ENCODE measurements at regions not wholly inside any gene's neighbourhood (a gene's known extent, or its start where the extent isn't known, plus 50 kb on each side); places are given as distances from the start of the nearest gene placed in this dataset.

GRCh38 chr12:126496201-126496600, 1431.0 kb downstream of the AACS start:
- no peak for DNase-seq (ENCODE audit: low read depth, low spot score)

GRCh38 chr12:126506426-126507182, 1441.4 kb downstream of the AACS start:
- DNase-seq (ENCODE audit: low read depth, low spot score) = no peak

GRCh38 chr12:126507231-126507630, 1442.0 kb downstream of the AACS start:
- no peak for DNase-seq (ENCODE audit: low read depth, low spot score)

GRCh38 chr12:126509572-126509971, 1444.3 kb downstream of the AACS start:
- DNase-seq (ENCODE audit: low read depth, low spot score) = no peak

GRCh38 chr12:126510630-126511029, 1445.4 kb downstream of the AACS start:
- DNase-seq (ENCODE audit: low read depth, low spot score) = no peak

- no peak for DNase-seq (ENCODE audit: low read depth, low spot score)
Measured at GRCh38 chr12:126512916-126513913, 1448.0 kb downstream of the AACS start.

- peak; percentile 68 for DNase-seq (ENCODE audit: low read depth, low spot score)
Measured at GRCh38 chr12:126518596-126519200, 1453.5 kb downstream of the AACS start.

- DNase-seq (ENCODE audit: low read depth, low spot score) = no peak
Measured at GRCh38 chr12:126519833-126520232, 1454.6 kb downstream of the AACS start.

- DNase-seq (ENCODE audit: low read depth, low spot score) = no peak
Measured at GRCh38 chr12:126523891-126524290, 1458.7 kb downstream of the AACS start.

- DNase-seq (ENCODE audit: low read depth, low spot score) = peak; percentile 2
Measured at GRCh38 chr12:126534495-126534894, 1469.3 kb downstream of the AACS start.

GRCh38 chr12:126534942-126535341, 1469.7 kb downstream of the AACS start:
- DNase-seq (ENCODE audit: low read depth, low spot score) = no peak

GRCh38 chr12:126535971-126536370, 1470.7 kb downstream of the AACS start:
- DNase-seq (ENCODE audit: low read depth, low spot score) = peak; percentile 8

- peak; percentile 69 for DNase-seq (ENCODE audit: low read depth, low spot score)
Measured at GRCh38 chr12:126537961-126538530, 1472.8 kb downstream of the AACS start.

- DNase-seq (ENCODE audit: low read depth, low spot score) = no peak
Measured at GRCh38 chr12:126538888-126539287, 1473.7 kb downstream of the AACS start.

GRCh38 chr12:126545411-126545810, 1480.2 kb downstream of the AACS start:
- peak; percentile 16 for DNase-seq (ENCODE audit: low read depth, low spot score)

- DNase-seq (ENCODE audit: low read depth, low spot score) = peak; percentile 6
Measured at GRCh38 chr12:126547905-126548304, 1482.7 kb downstream of the AACS start.

- DNase-seq (ENCODE audit: low read depth, low spot score) = no peak
Measured at GRCh38 chr12:126551869-126552268, 1486.6 kb downstream of the AACS start.

GRCh38 chr12:126554625-126555024, 1489.4 kb downstream of the AACS start:
- no peak for DNase-seq (ENCODE audit: low read depth, low spot score)

- no peak for DNase-seq (ENCODE audit: low read depth, low spot score)
Measured at GRCh38 chr12:126557659-126558058, 1492.4 kb downstream of the AACS start.

- no peak for DNase-seq (ENCODE audit: low read depth, low spot score)
Measured at GRCh38 chr12:126558219-126558618, 1493.0 kb downstream of the AACS start.

GRCh38 chr12:126558810-126559209, 1493.6 kb downstream of the AACS start:
- DNase-seq (ENCODE audit: low read depth, low spot score) = no peak

GRCh38 chr12:126567016-126567415, 1501.8 kb downstream of the AACS start:
- DNase-seq (ENCODE audit: low read depth, low spot score) = no peak
